H9 (cell line): ENCODE measurements at regions not wholly inside any gene's neighbourhood (a gene's known extent, or its start where the extent isn't known, plus 50 kb on each side); places are given as distances from the start of the nearest gene placed in this dataset.
A peak's percentile ranks its signal among the peaks of the same experiment; 100 is the strongest.

Source experiments
- DNase-seq: peaks from one replicate; pipeline ENCODE4 v3.0.0-alpha.2; 2017
- H2AFZ ChIP-seq: one replicate; pipeline ENCODE4 v1.6.1; 2013; ENCODE audit warnings: mild to moderate bottlenecking, low read length, control low read depth, moderate library complexity
- H2AK5ac ChIP-seq: 2 replicates; pipeline ENCODE4 v1.6.1; 2013; ENCODE audit warnings: low read length, control low read depth, mixed read lengths; ENCODE audit not compliant: insufficient read length
- H2BK120ac ChIP-seq: one replicate; pipeline ENCODE4 v1.6.1; 2013; ENCODE audit warnings: low read depth, mild to moderate bottlenecking, low read length, control low read depth, inconsistent platforms; ENCODE audit not compliant: poor library complexity, severe bottlenecking
- H2BK12ac ChIP-seq: 2 replicates; pipeline ENCODE4 v1.6.1; 2013; ENCODE audit warnings: low read length, control low read depth, mixed read lengths, low read depth; ENCODE audit not compliant: insufficient read length
- H2BK15ac ChIP-seq: 2 replicates; pipeline ENCODE4 v1.6.1; 2013; ENCODE audit warnings: low read depth, low read length, control low read depth
- H2BK20ac ChIP-seq: one replicate; pipeline ENCODE4 v1.6.1; 2013; ENCODE audit warnings: low read depth, mild to moderate bottlenecking, low read length, control low read depth, inconsistent platforms; ENCODE audit not compliant: poor library complexity, severe bottlenecking
- H2BK5ac ChIP-seq: 2 replicates; pipeline ENCODE4 v1.6.1; 2013; ENCODE audit warnings: low read length, control low read depth, mixed read lengths; ENCODE audit not compliant: insufficient read length
- H3K14ac ChIP-seq: 2 replicates; pipeline ENCODE4 v1.6.1; 2013; ENCODE audit warnings: low read length, control low read depth; ENCODE audit not compliant: insufficient read depth
- H3K18ac ChIP-seq: 2 replicates; pipeline ENCODE4 v1.6.1; 2013; ENCODE audit warnings: low read depth, mild to moderate bottlenecking, mixed read lengths, low read length, control low read depth; ENCODE audit not compliant: insufficient read length
- H3K23ac ChIP-seq: 2 replicates; pipeline ENCODE4 v1.6.1; 2013; ENCODE audit warnings: low read length, control low read depth, mixed read lengths, low read depth; ENCODE audit not compliant: insufficient read length
- H3K23me2 ChIP-seq: 2 replicates; pipeline ENCODE4 v1.6.1; 2013; ENCODE audit warnings: low read depth, mild to moderate bottlenecking, mixed read lengths, low read length, control low read depth; ENCODE audit not compliant: insufficient read length, poor library complexity, severe bottlenecking
- H3K27ac ChIP-seq: 2 replicates; pipeline ENCODE4 v1.5.1; 2013; ENCODE audit warnings: low read length, control low read depth, mixed read lengths, low read depth; ENCODE audit not compliant: insufficient read length
- H3K27me3 ChIP-seq: 2 replicates; pipeline ENCODE4 v1.6.1; 2013; ENCODE audit warnings: low read length, control low read depth, inconsistent platforms; ENCODE audit not compliant: insufficient read depth
- H3K4ac ChIP-seq: 2 replicates; pipeline ENCODE4 v1.6.1; 2013; ENCODE audit warnings: low read depth, mild to moderate bottlenecking, control low read depth, inconsistent platforms, low read length, moderate library complexity
- H3K4me1 ChIP-seq: 2 replicates; pipeline ENCODE4 v1.6.1; 2013; ENCODE audit warnings: low read length, control low read depth, inconsistent platforms; ENCODE audit not compliant: insufficient read depth
- H3K4me2 ChIP-seq: 2 replicates; pipeline ENCODE4 v1.6.1; 2013; ENCODE audit warnings: low read length, control low read depth, mixed read lengths; ENCODE audit not compliant: insufficient read length, insufficient read depth
- H3K56ac ChIP-seq: 2 replicates; pipeline ENCODE4 v1.6.1; 2013; ENCODE audit warnings: low read depth, mild to moderate bottlenecking, mixed read lengths, low read length, control low read depth; ENCODE audit not compliant: insufficient read length
- H3K79me1 ChIP-seq: 2 replicates; pipeline ENCODE4 v1.6.1; 2013; ENCODE audit warnings: low read depth, mild to moderate bottlenecking, moderate library complexity, low read length, control low read depth, inconsistent platforms; ENCODE audit not compliant: insufficient read depth, poor library complexity, severe bottlenecking
- H3K79me2 ChIP-seq: 2 replicates; pipeline ENCODE4 v1.6.1; 2013; ENCODE audit warnings: low read length, control low read depth, inconsistent platforms; ENCODE audit not compliant: insufficient read depth
- H3K9ac ChIP-seq: 2 replicates; pipeline ENCODE4 v1.6.1; 2013; ENCODE audit warnings: low read length, control low read depth, mixed read lengths; ENCODE audit not compliant: insufficient read length; ENCODE audit errors: extremely low read depth
- H3K9me3 ChIP-seq: one replicate; pipeline ENCODE4 v1.6.1; 2013; ENCODE audit warnings: low read depth, low read length, inconsistent platforms; ENCODE audit not compliant: control insufficient read depth
- H3T11ph ChIP-seq: one replicate; pipeline ENCODE4 v1.6.1; 2013; ENCODE audit warnings: mild to moderate bottlenecking, low read length, control low read depth, inconsistent platforms
- H4K20me1 ChIP-seq: one replicate; pipeline ENCODE4 v1.6.1; 2013; ENCODE audit not compliant: control insufficient read depth, insufficient read length, insufficient read depth
- H4K5ac ChIP-seq: 2 replicates; pipeline ENCODE4 v1.6.1; 2013; ENCODE audit warnings: low read depth, mild to moderate bottlenecking, mixed read lengths, low read length, control low read depth; ENCODE audit not compliant: insufficient read length
- H4K8ac ChIP-seq: replicated peaks from 2 replicates; pipeline ENCODE4 v1.6.1; 2013; ENCODE audit warnings: low read length, control low read depth, mixed read lengths, low read depth; ENCODE audit not compliant: insufficient read length
- H4K91ac ChIP-seq: 2 replicates; pipeline ENCODE4 v1.6.1; 2013; ENCODE audit warnings: low read depth, mild to moderate bottlenecking, moderate library complexity, mixed read lengths, low read length, control low read depth; ENCODE audit not compliant: insufficient read length
- H3K27ac Mint-ChIP-seq, 3 experiments: 2 replicates in 2 of 3; 3 replicates in 1 of 3; pipeline ENCODE4 v1.8.0; 2020 to 2021; ENCODE audit warnings: mixed read lengths in 3 of 3, mild to moderate bottlenecking in 1 of 3, moderate library complexity in 1 of 3
- H3K27me3 Mint-ChIP-seq: 2 replicates; pipeline ENCODE4 v1.8.0; 2021; ENCODE audit warnings: low read depth, mild to moderate bottlenecking, moderate library complexity, mixed read lengths
- H3K36me3 Mint-ChIP-seq, 3 experiments: 2 replicates in 2 of 3; 3 replicates in 1 of 3; pipeline ENCODE4 v1.8.0; 2020 to 2021; ENCODE audit warnings: low read depth in 3 of 3, mixed read lengths in 3 of 3; ENCODE audit not compliant: insufficient read depth in 1 of 3
- H3K4me1 Mint-ChIP-seq, 2 experiments: 2 replicates each; pipeline ENCODE4 v1.8.0; 2020; ENCODE audit warnings: mixed read lengths in 2 of 2
- H3K4me3 Mint-ChIP-seq, 2 experiments: 2 replicates in 1 of 2; 3 replicates in 1 of 2; pipeline ENCODE4 v1.8.0; 2020 to 2021; ENCODE audit warnings: mild to moderate bottlenecking in 2 of 2, mixed read lengths in 2 of 2, moderate library complexity in 1 of 2
- H3K9me3 Mint-ChIP-seq, 2 experiments: 2 replicates in 1 of 2; 3 replicates in 1 of 2; pipeline ENCODE4 v1.8.0; 2020; ENCODE audit warnings: mild to moderate bottlenecking in 2 of 2, mixed read lengths in 2 of 2, moderate library complexity in 1 of 2
- WGBS: extraction: QIAGEN DNeasy Blood & Tissue Kit; methylation state at CpG from one replicate; pipeline ENCODE4 v1.1.7; 2013; ENCODE audit warnings: missing lambda C conversion rate, low lambda C conversion rate, mixed read lengths; ENCODE audit not compliant: insufficient read length; ENCODE audit errors: extremely low coverage; 5-methylcytosine and 5-hydroxymethylcytosine counted together
- TF ChIP-seq, protein P1 (sequence below): fragments of 200-600 bp; sonication (generic); conservative IDR thresholded peaks from 3 replicates; pipeline ENCODE4 v1.8.0; 2021; ENCODE audit warnings: antibody characterized with exemption, mild to moderate bottlenecking

DNA sequence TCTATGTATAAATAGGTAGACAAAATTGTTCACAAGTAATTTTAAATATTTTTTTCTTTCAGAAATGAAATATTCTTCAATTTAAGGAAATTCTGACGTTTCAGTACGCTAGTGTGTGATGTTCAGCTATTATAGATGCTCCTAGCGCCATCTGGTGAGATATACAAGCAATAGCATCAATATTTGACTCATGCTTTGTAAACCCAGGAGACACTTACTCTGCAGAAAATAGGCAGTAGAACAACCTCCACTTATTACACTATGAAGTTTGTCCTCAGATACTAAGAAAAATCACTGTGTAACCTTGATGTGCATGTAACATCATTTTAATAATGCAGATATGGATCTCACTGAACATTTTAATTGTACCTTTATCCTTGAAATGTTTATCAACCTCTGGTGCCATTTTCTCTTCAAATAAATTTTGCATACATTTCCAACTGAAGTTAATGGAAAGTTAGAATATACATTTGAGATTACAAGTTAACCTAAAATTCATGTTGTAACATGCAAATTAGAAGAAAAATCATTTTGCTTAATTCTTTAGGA lies 151.5 kb upstream of the FAM3C start:
- H3K4me1 ChIP-seq, result no peaks in the 10 kb centered on the region
- H3K4me2 ChIP-seq, result no peak overlapping the region
- H3K79me1 ChIP-seq, result no peaks in the 10 kb centered on the region
- no peak overlapping the region for H3K23ac ChIP-seq
- H3K9ac ChIP-seq, result no peak overlapping the region
- Mint-ChIP-seq H3K4me3 (no peak overlapping the region), H3K36me3 (peaks cover 3 to 19% (median 11%) of the 10 kb centered on the region in 3 experiments; a peak in 6 of 7 replicates), H3K27ac (no peak overlapping the region), H3K4me1 (peaks cover 0 to 2% of the 10 kb centered on the region in 2 experiments; a peak in 1 of 4 replicates), H3K9me3 (peaks cover 12 to 16% of the 10 kb centered on the region in 2 experiments), H3K27me3 (no peaks in the 10 kb centered on the region; the same call in 1 of the 2 replicates)
- no peak overlapping the region for H2AFZ ChIP-seq
- no peaks in the 10 kb centered on the region for H3K27me3 ChIP-seq
- no peaks in the 10 kb centered on the region for H4K20me1 ChIP-seq
- H3K4ac ChIP-seq, result no peak overlapping the region
- no peak overlapping the region for H4K91ac ChIP-seq
- H3K56ac ChIP-seq, result no peak overlapping the region
- no peaks in the 10 kb centered on the region for H3K79me2 ChIP-seq
- no peak overlapping the region for H2BK120ac ChIP-seq
- H3K18ac ChIP-seq, result no peak overlapping the region
- H4K5ac ChIP-seq, result no peak overlapping the region
- no peak overlapping the region for H2BK5ac ChIP-seq
- no peak for DNase-seq
- H2BK20ac ChIP-seq, result no peak overlapping the region
- H2BK12ac ChIP-seq, result no peak overlapping the region
- H3K9me3 ChIP-seq, result no peaks in the 10 kb centered on the region
- no peak overlapping the region for H3T11ph ChIP-seq
- no peak overlapping the region for H3K14ac ChIP-seq
- H2BK15ac ChIP-seq, result no peak overlapping the region
- no CpG with 5 or more reads among the region's 3 CpGs for WGBS
- no peak overlapping the region for H2AK5ac ChIP-seq
- H3K27ac ChIP-seq, result no peak overlapping the region
- H3K23me2 ChIP-seq, result no peaks in the 10 kb centered on the region
- TF ChIP-seq, protein P1, sequence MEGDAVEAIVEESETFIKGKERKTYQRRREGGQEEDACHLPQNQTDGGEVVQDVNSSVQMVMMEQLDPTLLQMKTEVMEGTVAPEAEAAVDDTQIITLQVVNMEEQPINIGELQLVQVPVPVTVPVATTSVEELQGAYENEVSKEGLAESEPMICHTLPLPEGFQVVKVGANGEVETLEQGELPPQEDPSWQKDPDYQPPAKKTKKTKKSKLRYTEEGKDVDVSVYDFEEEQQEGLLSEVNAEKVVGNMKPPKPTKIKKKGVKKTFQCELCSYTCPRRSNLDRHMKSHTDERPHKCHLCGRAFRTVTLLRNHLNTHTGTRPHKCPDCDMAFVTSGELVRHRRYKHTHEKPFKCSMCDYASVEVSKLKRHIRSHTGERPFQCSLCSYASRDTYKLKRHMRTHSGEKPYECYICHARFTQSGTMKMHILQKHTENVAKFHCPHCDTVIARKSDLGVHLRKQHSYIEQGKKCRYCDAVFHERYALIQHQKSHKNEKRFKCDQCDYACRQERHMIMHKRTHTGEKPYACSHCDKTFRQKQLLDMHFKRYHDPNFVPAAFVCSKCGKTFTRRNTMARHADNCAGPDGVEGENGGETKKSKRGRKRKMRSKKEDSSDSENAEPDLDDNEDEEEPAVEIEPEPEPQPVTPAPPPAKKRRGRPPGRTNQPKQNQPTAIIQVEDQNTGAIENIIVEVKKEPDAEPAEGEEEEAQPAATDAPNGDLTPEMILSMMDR, result peak; percentile 84
- no peak overlapping the region for H4K8ac ChIP-seq
